ENCODE measurements at regions not wholly inside any gene's neighbourhood (a gene's known extent, or its start where the extent isn't known, plus 50 kb on each side); places are given as distances from the start of the nearest gene placed in this dataset.
"Not testable (repeated sequence)": the region's sequence is repeated elsewhere in the genome, so short reads cannot be mapped to it uniquely, and the experiment has no call there.

DNA sequence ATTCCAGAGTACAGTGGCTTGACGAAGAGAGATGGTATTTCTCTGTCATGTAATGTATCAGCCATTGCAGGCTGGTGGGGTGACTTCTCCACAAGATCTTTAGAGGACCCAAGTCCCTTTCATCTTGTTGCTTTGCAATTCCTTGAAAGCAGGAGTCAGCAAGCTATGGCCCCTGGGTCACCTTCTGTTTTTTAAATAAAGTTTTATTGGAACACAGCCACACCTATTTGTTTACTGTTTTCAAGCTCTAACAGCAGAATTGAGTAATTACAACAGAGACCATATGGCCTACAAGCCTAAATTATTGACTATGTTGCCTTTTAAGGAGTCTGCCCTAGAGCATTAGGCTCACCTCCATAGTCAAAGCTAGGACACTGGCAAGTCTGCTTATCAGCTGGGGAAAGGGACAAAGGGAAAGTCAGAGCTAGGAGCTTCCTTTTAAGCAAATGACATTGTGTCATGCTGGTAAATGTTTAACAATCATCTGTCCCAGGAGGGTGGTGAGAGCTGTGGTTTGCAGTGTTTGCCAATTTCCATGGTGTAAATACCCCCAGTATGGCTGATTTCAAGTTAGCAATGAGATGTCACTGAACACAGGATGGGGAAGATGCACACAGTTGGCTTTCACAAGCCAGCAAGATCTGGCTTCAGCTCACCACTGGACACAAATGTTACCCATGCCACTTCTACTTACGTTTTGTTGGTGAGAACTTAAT, 87.7 kb upstream of the PWP1 start:
- DNase-seq (ENCODE audit: low read depth, low spot score) = no peak
- H3K27ac ChIP-seq = no peak overlapping the region

DNA sequence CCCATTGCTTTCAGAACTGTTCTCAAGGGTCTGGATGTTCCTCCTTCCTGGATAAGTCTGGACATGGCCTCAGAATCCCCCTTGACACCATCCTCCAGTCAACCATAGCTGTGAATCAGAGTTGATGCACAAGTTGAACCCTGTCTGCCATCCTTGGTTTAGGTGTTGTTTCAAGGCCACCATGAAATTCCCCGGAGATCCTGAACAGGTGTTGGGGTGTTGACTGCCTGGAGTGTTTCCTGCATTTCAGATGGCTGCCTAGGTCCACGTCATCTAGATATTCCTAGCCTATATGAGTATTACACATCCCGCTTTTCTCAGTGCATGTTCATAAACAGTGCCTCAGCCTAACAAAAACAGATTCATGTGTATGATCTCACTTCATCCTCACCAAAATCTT, 86.7 kb upstream of the PWP1 start:
- no peak for DNase-seq (ENCODE audit: low read depth, low spot score)
- no peak overlapping the region for H3K27ac ChIP-seq

DNA sequence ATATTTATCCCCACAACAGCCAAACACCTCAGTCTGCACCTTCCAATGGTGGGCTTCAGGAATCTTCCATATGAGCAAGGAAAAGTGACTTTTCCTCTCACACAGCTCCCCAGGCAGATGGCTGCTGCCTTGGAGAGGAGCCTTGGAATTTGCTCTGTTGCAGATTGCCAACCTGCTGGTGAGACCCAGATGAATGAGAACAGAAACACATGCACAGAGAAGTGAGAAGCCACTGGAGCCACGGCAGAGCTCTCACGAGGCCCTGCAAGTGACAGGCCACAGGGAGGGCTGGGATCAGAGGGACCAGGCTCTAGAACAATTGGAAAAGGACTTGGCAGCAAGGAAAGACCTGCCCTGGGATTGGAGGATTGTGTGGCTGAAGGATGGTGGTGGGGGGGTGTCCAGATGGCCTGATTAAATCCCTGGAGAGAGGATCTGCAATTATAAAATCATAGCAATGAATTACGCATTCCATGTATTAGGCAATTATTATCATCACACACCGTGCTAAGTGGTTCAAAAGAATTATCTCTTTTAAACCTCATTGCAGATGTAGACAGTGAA, 84.9 kb upstream of the PWP1 start:
- no peak for DNase-seq (ENCODE audit: low read depth, low spot score)
- H3K27ac ChIP-seq = no peak overlapping the region

DNA sequence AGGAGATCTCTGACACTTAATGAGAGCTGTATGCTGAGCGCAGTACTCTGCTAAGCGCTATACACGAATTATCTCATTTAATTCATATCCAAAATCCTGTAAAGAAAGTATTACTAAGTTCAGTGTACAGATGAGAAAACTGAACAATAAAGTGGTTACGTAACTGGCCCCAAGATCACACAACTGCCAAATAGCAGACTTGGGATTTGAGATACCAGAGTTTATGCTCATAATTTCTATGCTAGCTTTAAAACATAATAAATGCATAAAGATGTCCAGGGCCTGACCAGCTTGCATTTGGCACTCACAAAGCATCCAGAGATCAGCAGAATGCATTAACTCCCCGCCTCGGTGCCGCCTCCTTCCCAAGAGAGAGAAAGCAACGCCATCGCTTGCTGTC, 83.2 kb upstream of the PWP1 start:
- H3K27ac ChIP-seq = no peak overlapping the region
- no peak for DNase-seq (ENCODE audit: low read depth, low spot score)

DNA sequence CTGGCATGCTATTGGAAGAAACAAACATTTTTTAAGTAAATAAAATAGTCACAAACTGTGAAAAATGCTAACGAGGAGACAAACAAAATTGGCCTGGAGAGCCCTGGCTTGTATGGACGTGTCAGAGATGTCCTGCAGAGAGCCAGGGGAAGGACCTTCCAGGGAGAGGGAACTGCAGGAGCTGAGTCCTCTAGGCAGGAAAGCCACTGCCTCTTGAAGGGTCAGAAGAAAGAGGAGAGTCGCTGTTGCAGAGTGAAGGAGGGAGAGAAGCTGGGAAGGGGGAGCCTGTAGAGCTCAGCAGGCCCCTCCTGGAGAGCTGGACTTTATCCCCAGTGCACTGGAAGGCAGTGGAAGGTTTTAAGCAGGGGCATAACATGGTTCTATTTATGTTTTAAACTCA, 80.3 kb upstream of the PWP1 start:
- H3K27ac ChIP-seq = no peak overlapping the region
- no peak for DNase-seq (ENCODE audit: low read depth, low spot score)

DNA sequence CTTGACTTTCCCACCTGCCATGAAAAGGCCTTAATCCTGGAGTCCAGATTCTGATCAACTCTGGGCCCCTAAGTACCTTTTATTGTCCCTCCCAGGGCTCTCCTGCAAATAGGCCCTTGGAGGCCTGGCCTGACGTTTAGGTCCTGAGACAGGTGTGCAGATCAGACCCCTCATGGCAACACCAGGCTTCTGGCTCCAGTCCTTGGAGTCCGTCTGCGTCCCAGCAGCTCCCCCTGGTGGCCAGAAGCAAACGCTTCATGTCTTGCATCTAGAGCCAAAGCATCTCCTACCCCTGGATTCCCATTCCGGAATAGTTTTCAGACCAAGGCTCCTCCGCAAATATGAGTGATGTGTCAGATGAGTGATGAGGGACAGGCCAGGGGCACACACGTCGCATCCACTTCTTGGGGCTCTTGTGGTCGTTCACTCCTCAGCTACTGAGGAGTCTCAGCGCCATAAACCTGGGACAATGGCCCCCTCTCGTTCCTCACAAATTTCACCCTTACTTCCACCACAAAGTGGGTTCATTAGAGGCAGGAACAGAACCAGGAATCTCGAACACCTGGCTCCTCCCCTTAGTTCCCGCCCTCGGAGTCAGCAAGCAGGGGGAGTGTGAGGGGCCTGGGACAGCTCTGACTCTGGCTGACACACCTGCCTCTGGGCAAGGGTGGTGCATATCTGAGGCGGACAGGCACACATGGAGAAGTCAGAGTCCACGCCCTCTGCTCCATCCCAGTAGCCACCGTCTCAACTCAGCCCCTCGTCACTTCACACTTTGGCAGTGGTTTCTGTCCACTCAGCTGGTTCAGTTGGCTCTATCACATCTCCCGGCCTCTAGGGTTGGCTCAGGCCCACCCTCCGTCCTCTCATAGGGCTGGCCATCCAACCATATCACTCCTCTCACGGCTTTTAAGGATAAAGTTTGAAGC, 77.9 kb upstream of the PWP1 start:
- peak; percentile 33 for DNase-seq (ENCODE audit: low read depth, low spot score)
- no peak overlapping the region for H3K27ac ChIP-seq

DNA sequence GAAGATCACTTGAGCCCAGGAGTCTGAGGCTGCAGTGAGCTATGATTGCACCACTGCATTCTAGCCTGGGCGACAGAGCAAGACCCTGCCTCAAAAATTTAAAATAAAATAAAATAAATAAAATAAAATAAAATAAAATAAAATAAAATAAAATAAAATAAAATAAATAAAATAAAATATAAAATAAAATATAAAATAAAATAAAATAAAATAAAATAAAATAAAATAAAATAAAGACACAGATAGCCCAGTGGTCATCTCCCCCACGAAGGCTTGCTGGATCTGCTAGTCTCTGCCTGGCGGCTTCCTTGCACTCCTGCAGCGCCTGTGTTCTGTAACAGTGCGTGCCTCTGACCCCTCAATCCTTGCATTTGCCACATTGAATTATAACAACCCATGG, 76.8 kb upstream of the PWP1 start:
- H3K27ac ChIP-seq; DNase-seq (ENCODE audit: low read depth, low spot score): not testable (repeated sequence)

DNA sequence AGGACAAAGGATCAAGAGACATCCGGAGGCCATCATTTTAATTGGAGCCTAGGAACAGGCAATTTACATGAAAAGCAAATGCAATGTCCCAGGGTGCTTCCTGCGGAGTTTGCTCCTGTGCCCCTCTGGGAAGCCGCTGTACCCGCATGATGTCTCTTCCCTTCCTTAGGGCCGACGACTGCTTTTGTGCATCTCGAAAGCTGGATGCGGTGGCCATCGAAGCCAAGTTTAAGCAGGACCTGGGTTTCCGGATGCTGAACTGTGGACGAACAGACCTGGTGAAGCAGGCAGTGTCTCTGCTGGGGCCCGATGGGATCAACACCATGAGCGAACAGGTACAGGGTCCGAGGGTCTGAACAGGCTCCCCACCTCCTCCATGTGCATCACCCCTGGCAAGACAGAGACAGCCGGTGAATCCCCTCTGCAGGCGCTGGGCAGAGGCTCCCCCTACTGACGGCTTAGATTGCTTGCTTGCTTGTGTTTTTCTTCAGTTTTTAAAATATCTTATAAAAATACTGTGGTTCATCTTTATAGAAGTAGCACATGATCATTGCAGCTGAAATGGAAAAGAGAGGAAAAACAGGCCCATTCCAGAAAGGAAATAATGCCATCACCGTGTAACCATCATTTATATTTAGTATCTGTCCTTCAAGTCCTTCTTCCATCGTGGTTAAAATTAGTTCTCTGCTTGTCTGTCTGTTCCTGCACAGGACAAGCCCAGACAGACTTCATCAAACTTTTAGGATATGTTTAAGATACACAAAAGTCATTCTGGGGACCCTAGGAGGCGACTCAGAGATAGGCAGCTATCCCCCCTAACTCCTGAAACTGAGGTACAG, 75.4 kb upstream of the PWP1 start:
- no peak for DNase-seq (ENCODE audit: low read depth, low spot score)

DNA sequence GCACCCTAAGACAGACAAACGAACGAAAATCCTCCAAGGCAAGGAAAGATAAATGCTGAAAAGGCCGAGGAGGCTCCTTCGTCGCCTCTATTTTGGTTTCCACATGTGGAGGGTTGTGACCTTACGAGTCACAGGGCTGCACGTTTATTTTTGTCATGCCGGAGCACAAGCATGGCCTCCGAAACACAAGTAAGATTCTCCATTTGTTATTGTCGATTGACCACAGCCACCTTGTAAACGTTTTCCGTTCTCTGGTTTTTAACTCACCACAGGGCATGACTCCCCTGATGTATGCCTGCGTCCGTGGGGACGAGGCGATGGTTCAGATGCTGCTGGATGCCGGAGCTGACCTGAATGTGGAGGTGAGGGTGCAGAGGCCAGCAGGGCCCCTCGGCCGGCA, 73.1 kb upstream of the PWP1 start:
- no peak for DNase-seq (ENCODE audit: low read depth, low spot score)
- no peak overlapping the region for H3K27ac ChIP-seq

More for the DNA sequence above, 75.4 kb upstream of the PWP1 start:
- no peak overlapping the region for H3K27ac ChIP-seq

DNA sequence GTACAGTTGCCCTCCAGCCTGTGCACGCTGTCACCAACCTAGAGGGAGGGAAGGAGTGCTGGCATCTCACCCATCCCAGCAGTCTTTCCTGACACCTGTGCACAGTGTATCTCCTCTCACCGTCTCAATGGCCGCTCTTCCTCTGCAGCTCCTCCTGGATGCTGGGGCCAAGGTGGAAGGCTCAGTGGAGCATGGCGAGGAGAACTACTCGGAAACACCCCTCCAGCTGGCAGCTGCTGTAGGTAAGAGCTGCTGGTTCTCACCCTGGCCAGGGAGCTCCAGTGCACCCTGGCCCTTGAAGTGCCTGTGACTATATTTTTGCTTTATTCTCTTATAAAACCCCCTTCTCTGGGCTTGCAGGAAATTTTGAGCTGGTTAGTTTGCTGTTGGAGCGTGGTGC, 68.7 kb upstream of the PWP1 start:
- no peak overlapping the region for H3K27ac ChIP-seq
- no peak for DNase-seq (ENCODE audit: low read depth, low spot score)

DNA sequence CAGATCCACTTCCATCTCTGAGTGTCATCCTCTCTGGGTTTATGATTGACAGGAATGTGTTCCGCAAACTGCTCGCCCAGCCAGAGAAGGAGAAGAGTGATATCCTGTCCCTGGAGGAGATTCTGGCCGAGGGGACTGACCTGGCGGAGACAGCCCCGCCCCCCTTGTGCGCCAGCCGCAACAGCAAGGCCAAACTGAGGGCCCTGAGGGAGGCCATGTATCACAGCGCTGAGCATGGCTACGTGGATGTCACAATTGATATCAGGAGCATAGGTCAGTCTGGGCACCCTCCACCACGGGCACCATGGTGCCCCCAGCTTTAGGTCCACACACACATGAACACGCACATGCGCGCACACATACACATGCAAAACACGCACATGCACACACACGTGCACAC, 67.5 kb upstream of the PWP1 start:
- no peak overlapping the region for H3K27ac ChIP-seq
- DNase-seq (ENCODE audit: low read depth, low spot score) = no peak

DNA sequence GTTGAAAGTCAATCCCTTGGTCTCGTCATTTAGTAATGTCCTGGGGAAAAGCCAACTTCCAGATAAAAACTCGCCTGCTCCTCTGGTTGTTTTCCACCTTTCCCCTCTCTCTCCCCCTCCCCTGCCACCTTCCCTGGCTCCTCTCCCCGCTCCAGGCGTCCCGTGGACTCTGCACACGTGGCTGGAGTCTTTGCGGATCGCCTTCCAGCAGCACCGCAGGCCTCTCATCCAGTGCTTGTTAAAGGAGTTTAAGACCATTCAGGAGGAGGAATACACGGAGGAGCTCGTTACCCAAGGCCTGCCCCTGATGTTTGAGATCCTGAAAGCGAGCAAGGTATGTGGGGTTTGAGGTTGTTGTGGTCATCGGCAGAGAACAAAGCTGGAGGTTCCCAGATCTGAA, 65.8 kb upstream of the PWP1 start:
- no peak overlapping the region for H3K27ac ChIP-seq
- DNase-seq (ENCODE audit: low read depth, low spot score) = no peak

DNA sequence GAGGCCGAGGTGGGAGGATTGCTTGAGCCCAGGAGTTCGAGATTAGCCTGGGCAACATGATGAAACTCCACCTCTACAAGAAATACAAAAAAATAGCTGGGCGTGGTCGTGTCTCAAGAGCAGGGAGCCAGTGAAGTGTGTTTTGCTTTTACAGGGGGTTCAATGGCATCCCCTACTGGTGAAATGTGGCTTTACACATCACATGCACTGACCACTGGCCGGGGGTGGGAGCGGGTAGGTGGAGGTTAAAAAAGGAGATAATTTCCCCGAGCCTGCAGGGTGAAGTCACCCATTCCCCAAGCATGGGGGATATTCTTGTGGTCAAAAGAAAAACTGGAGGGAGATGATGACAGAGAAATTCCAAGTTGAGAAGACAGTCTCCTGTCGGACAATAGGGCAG, 63.6 kb upstream of the PWP1 start:
- DNase-seq (ENCODE audit: low read depth, low spot score) = no peak
- H3K27ac ChIP-seq = no peak overlapping the region

DNA sequence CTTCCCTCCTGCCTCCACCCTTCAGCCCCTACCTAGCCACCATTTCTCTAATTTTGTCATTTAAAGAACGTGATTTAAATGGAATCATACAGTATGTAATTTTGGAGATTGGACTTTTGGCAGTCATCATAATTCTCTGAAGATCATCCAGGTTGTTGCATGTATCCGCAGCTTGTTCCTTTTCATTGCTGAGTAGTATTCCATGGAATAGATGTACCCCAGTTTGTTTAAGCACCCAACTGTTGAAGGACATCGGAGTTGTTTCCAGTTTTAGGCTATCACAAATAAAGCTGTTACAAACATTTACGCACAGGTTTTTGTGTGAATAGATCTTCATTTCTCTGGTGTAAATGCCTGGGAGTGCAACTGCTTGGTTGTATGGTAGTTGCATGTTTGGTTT, 61.1 kb upstream of the PWP1 start:
- H3K27ac ChIP-seq = no peak overlapping the region
- no peak for DNase-seq (ENCODE audit: low read depth, low spot score)

DNA sequence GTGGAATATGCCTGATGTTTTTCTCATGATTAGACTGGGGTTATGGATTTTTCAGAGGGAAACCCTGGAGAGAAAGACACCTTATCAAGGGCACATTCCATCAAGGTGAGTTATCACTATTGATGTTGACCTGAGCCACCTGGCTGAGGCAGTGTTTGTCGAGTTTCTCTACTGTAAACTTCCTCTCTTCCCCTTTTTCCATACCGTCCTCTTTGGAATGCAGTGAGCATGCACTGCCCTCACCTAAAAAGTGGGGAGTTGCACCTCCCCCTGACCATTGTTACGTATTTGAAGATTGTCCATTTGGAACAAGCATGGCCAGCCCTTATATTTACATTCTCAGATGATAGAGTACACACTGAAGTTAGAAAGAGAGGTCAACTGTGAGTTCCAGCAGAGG, 53.9 kb upstream of the PWP1 start:
- H3K27ac ChIP-seq = no peak overlapping the region
- no peak for DNase-seq (ENCODE audit: low read depth, low spot score)

DNA sequence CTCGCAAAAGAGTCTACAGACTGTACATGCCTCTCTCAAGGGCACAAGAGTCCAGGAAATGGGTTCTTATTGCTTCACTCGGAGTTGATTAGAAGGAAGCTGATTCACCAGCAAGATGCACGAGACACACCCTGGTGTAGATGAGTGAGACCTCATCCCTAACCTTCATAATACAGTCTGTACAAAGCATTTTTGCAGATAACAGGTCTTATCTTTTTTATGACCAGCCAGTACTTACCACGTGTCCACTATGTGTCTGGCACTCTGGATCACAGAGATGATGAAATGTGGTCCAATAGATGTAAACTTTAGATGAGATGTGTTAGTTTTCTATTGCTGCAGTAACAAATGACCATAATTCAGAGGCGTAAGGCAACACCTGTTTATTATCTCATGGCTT, 53.4 kb upstream of the PWP1 start:
- DNase-seq (ENCODE audit: low read depth, low spot score) = no peak
- no peak overlapping the region for H3K27ac ChIP-seq

DNA sequence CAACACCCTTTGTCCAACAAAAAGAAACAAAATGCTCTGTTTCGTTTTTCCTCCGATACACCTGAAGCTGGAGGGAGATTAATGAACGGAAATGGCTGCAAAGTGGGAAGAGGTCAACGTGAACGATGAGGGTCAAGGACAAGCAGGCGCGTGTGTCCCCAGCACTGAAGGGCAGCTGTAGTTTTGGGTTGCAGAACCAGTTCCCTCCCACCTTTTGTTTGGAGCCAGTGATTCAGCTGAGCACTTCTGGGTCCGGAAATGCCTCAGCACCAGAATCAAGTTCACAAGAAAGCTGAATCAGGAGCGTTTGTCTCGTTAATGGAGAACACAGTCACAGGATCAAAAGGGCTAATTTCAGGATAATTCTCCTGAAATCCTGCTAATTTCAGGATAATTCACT, 51.1 kb upstream of the PWP1 start:
- H3K27ac ChIP-seq = peak overlapping the region; percentile 29
- DNase-seq (ENCODE audit: low read depth, low spot score) = no peak

DNA sequence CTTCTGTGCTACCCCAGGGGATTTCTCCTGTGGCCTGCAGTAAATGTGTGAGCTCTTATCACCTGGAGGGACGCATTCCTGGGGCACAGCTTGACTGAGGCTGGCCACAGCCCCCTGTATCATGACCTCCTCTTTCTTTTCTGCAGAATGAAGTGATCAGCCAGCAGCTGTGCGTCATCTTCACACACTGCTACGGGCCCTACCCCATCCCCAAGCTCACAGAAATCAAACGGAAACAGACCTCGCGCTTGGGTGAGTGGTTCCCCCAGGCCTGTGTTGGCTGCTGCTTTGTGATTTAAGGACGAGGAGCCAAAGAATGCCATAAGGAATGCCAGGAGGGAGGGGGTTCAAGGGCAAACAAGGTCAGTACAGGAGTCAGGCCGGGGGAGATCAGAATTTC, 50.5 kb upstream of the PWP1 start:
- peak overlapping the region; percentile 29 for H3K27ac ChIP-seq
- DNase-seq (ENCODE audit: low read depth, low spot score) = no peak
